Activated naive CD4-positive, alpha-beta T cell treated with anti-CD3 and anti-CD28 coated beads, Interleukin-2, amount 50 U/mL, for 24 hours (primary cell): ENCODE measurements at regions not wholly inside any gene's neighbourhood (a gene's known extent, or its start where the extent isn't known, plus 50 kb on each side); places are given as distances from the start of the nearest gene placed in this dataset.

ENCODE experiments used
- H3K27ac Mint-ChIP-seq: one replicate; pipeline ENCODE4 v1.8.0; 2021; ENCODE audit warnings: mild to moderate bottlenecking, mixed read lengths
- H3K27me3 Mint-ChIP-seq: one replicate; pipeline ENCODE4 v1.8.0; 2021; ENCODE audit warnings: mixed read lengths
- H3K36me3 Mint-ChIP-seq: one replicate; pipeline ENCODE4 v1.8.0; 2021; ENCODE audit warnings: mixed read lengths
- H3K4me1 Mint-ChIP-seq: one replicate; pipeline ENCODE4 v1.8.0; 2021; ENCODE audit warnings: mixed read lengths
- H3K4me3 Mint-ChIP-seq: one replicate; pipeline ENCODE4 v1.8.0; 2021; ENCODE audit warnings: mild to moderate bottlenecking, mixed read lengths
- H3K9me3 Mint-ChIP-seq: one replicate; pipeline ENCODE4 v1.8.0; 2021; ENCODE audit warnings: mixed read lengths

DNA sequence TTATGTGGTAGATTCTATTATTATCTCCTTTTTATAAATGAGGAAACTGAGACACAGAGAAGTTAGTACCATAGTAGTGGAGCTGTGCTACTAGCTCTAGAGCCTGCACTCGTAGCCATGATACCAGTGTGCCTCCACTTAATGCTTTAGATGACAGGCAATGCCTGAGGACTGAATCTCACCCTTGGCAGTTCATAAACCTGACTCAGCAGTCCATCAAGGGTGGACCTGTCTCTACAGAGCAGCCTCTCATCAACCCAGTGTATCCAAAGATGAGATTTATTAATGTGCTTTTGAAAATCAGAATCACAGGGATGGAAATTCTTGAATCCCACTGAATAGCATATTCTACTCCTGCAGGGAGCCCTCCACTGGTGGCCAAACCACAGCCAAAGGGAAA, 483.2 kb upstream of the DIPK2B start:
- H3K27ac Mint-ChIP-seq: no peak overlapping the region
- no peak overlapping the region for H3K4me3 Mint-ChIP-seq
- no peaks in the 10 kb centered on the region for H3K9me3 Mint-ChIP-seq
- H3K27me3 Mint-ChIP-seq: no peaks in the 10 kb centered on the region
- peaks cover 4% of the 10 kb centered on the region for H3K4me1 Mint-ChIP-seq
- H3K36me3 Mint-ChIP-seq: no peaks in the 10 kb centered on the region

GRCh38 chrX:45681891-45682290, 481.2 kb upstream of the DIPK2B start:
- Mint-ChIP-seq H3K9me3 (no peaks in the 10 kb centered on the region), H3K36me3 (no peaks in the 10 kb centered on the region), H3K4me3 (no peak overlapping the region), H3K4me1 (peaks cover 4% of the 10 kb centered on the region), H3K27me3 (no peaks in the 10 kb centered on the region), H3K27ac (no peak overlapping the region)

DNA sequence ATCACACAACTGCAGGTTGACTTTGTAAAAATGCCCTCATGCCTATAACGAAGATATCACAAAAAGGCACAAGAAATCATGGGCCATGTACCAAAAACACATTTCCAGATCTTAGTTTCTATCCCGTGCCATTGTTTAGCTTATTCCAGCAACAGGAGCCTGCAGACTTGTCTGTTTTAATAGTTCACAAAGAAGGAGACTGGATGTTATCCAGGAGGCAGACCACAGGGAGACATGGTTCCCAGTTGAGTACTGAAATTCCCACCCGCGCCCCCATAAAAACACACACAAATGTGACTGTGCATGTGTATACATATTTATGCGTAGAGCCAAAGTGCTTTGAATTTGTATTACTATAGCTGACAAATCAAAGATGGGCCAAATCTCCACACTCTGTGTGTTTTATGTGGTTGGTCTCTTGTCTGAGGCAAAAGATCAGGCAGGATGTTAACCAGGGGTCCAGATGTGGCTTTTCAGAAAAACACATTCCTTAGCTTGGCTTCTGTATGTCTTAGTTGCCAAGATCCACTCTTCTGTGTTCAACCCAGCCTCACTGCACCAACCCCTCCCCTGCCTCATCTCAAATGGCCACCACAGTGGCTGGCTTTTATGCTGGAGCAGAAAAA, 469.2 kb upstream of the DIPK2B start:
- Mint-ChIP-seq H3K27ac (no peak overlapping the region), H3K4me1 (no peaks in the 10 kb centered on the region), H3K27me3 (no peaks in the 10 kb centered on the region), H3K4me3 (no peak overlapping the region), H3K9me3 (no peaks in the 10 kb centered on the region), H3K36me3 (no peaks in the 10 kb centered on the region)

DNA sequence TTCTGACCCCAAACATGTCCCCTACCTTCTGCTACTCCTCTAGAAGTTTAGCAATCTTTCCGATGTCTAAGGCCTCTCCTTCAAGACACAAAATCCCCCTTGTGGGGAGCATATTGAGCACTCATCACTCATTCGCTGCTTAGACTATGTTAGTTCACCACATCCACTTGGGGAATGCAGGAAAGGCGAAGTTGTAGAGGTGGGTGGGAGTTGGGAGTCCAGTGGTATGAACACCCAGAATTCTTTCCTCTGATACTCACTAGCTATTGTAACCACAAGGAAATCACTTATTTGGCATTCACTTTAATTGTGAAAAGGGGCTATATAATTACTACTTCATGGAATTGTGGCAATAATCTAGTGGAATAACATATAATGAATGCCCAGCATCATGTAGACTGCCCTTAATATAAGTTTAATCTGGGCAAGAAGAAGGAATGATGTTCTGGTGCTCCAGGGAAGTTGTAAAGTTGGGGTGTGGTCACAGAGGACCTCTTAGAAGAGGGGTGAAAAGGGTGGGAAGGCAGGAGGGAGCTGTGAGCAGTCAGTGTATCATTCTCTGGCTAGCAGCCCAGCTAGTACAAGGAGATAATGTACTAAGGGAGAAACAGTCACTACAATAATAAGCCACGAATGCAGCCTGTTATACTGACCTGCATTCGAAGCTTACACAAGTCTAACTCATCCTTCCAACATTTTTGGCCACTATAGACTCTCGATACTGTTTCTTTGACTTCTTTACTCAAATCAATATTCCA, 468.2 kb upstream of the DIPK2B start:
- no peaks in the 10 kb centered on the region for H3K9me3 Mint-ChIP-seq
- no peak overlapping the region for H3K4me3 Mint-ChIP-seq
- H3K27me3 Mint-ChIP-seq: no peaks in the 10 kb centered on the region
- H3K36me3 Mint-ChIP-seq: no peaks in the 10 kb centered on the region
- H3K4me1 Mint-ChIP-seq: no peaks in the 10 kb centered on the region
- H3K27ac Mint-ChIP-seq: no peak overlapping the region

GRCh38 chrX:45667666-45668065, 467.0 kb upstream of the DIPK2B start:
- H3K27ac Mint-ChIP-seq: no peak overlapping the region
- H3K36me3 Mint-ChIP-seq: no peaks in the 10 kb centered on the region
- H3K9me3 Mint-ChIP-seq: no peaks in the 10 kb centered on the region
- no peaks in the 10 kb centered on the region for H3K4me1 Mint-ChIP-seq
- H3K27me3 Mint-ChIP-seq: no peaks in the 10 kb centered on the region
- H3K4me3 Mint-ChIP-seq: no peak overlapping the region

GRCh38 chrX:45664727-45665290, 464.1 kb upstream of the DIPK2B start:
- no peak overlapping the region for H3K27ac Mint-ChIP-seq
- H3K9me3 Mint-ChIP-seq: no peaks in the 10 kb centered on the region
- H3K4me1 Mint-ChIP-seq: no peaks in the 10 kb centered on the region
- no peaks in the 10 kb centered on the region for H3K27me3 Mint-ChIP-seq
- H3K4me3 Mint-ChIP-seq: no peak overlapping the region
- no peaks in the 10 kb centered on the region for H3K36me3 Mint-ChIP-seq

GRCh38 chrX:45660477-45660876, 459.8 kb upstream of the DIPK2B start:
- Mint-ChIP-seq H3K9me3 (no peaks in the 10 kb centered on the region), H3K27ac (no peak overlapping the region), H3K4me3 (no peak overlapping the region), H3K36me3 (no peaks in the 10 kb centered on the region), H3K4me1 (no peaks in the 10 kb centered on the region), H3K27me3 (no peaks in the 10 kb centered on the region)

DNA sequence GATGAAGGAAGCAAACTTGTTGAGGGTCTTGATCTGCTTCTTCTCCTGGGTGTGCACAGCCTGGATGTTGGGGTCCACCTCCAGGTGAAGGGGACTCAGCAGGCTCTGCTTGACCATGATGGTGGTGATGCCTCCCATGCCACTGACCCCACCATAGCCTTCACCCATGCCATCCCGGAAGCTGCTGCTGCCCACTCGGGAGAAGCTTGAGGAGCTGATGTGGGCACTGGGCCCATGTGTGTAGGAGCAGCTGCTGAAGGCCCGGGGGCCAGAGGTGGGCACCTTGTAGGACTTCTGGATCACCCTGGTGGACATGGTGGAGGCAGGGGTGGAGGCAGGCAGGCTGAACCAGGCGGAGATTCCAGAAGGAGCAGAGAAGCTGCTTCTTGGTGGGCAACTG, 432.7 kb upstream of the DIPK2B start:
- Mint-ChIP-seq H3K9me3 (no peaks in the 10 kb centered on the region), H3K4me3 (no peak overlapping the region), H3K36me3 (no peaks in the 10 kb centered on the region), H3K27ac (no peak overlapping the region), H3K4me1 (no peaks in the 10 kb centered on the region), H3K27me3 (peaks cover 4% of the 10 kb centered on the region)

DNA sequence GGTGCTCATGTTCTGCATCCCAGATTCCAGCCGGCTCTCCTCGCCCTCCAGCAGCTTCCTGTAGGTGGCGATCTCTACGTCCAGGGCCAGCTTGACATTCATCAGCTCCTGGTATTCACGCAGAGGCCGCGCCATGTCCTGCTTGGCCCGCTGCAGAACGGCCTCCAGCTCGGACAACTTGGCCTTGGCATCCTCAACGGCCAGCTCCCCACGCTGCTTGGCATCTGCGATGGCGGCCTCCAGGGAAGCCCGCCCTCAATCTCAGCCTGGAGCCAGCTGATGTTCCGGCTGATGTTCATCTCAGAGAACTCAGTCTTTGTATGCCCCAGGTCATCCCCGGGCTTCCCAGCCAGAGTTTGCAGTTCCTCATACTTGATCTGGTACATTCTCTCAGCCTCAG, 431.8 kb upstream of the DIPK2B start:
- H3K27me3 Mint-ChIP-seq: peaks cover 4% of the 10 kb centered on the region
- H3K4me3 Mint-ChIP-seq: no peak overlapping the region
- no peak overlapping the region for H3K27ac Mint-ChIP-seq
- no peaks in the 10 kb centered on the region for H3K36me3 Mint-ChIP-seq
- H3K9me3 Mint-ChIP-seq: no peaks in the 10 kb centered on the region
- H3K4me1 Mint-ChIP-seq: no peaks in the 10 kb centered on the region

DNA sequence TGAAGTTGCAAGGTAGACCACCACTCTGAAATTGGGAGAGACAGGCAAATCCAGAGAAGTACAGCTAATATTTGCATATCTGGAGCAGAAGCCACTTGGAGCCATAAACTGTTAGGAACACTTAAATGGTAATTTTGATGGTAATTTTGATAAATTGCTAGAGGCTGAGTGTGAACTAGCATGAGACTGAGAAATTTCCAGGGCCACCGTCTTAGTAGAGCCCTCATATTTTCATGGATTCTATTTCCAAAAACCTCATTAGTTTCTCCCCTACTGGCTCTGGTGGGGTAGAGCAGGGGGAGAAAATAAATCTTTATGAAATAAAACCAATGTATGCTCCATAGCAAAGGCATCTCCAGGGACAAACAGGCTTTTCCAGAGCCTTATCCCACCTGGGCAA, 429.4 kb upstream of the DIPK2B start:
- no peaks in the 10 kb centered on the region for H3K4me1 Mint-ChIP-seq
- no peaks in the 10 kb centered on the region for H3K9me3 Mint-ChIP-seq
- peaks cover under 1% of the 10 kb centered on the region for H3K27me3 Mint-ChIP-seq
- no peak overlapping the region for H3K27ac Mint-ChIP-seq
- H3K4me3 Mint-ChIP-seq: no peak overlapping the region
- H3K36me3 Mint-ChIP-seq: peaks cover 3% of the 10 kb centered on the region

DNA sequence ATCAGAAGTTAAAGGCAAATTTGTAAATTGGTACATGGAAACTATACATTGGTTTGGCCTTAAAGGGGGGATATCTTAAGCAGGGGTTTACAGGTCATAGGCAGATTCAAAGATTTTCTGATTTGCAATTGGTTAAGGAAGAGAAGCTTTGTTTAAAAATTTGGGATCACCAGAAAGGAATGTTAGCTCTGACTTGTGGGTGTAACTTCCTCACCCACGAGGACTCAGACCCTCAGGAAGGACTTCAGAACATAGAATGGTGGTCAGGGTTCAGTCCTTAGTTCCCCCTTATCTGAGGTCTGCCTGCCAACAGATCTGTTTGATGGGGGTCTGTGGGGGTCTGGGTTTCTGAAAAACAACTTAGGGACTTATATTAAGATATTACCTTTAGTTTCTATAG, 427.4 kb upstream of the DIPK2B start:
- H3K27ac Mint-ChIP-seq: no peak overlapping the region
- no peaks in the 10 kb centered on the region for H3K27me3 Mint-ChIP-seq
- no peaks in the 10 kb centered on the region for H3K9me3 Mint-ChIP-seq
- peaks cover 3% of the 10 kb centered on the region for H3K36me3 Mint-ChIP-seq
- H3K4me1 Mint-ChIP-seq: no peaks in the 10 kb centered on the region
- no peak overlapping the region for H3K4me3 Mint-ChIP-seq

DNA sequence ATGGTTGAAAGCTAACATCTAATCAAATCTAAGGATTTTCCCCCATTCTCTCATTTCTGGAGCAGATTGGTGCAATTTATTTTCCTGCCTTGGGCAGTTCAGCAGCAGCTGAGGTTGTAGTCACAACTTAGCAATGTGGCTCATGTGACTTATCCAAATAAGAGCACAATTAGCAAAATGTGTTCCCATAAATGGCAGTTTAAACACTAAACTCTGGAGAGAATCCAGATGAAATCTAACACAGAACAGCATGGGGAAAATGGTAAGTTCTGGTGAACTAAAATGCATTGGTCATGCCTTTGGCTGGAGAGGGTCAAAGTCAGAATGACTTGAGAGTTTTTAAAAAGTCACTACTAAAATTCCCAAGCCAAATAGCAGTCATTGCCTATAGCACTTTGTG, 422.6 kb upstream of the DIPK2B start:
- H3K4me3 Mint-ChIP-seq: no peak overlapping the region
- peaks cover 2% of the 10 kb centered on the region for H3K27me3 Mint-ChIP-seq
- no peaks in the 10 kb centered on the region for H3K9me3 Mint-ChIP-seq
- H3K4me1 Mint-ChIP-seq: no peaks in the 10 kb centered on the region
- no peak overlapping the region for H3K27ac Mint-ChIP-seq
- H3K36me3 Mint-ChIP-seq: peaks cover 3% of the 10 kb centered on the region

- H3K4me3 Mint-ChIP-seq: no peak overlapping the region
- H3K27ac Mint-ChIP-seq: no peak overlapping the region
- H3K27me3 Mint-ChIP-seq: peaks cover 2% of the 10 kb centered on the region
- H3K36me3 Mint-ChIP-seq: peaks cover 3% of the 10 kb centered on the region
- no peaks in the 10 kb centered on the region for H3K4me1 Mint-ChIP-seq
- H3K9me3 Mint-ChIP-seq: no peaks in the 10 kb centered on the region
These were observed 421.9 kb upstream of the DIPK2B start for GRCh38 chrX:45622538-45622937.

- H3K27ac Mint-ChIP-seq: no peak overlapping the region
- H3K4me3 Mint-ChIP-seq: no peak overlapping the region
- H3K36me3 Mint-ChIP-seq: no peaks in the 10 kb centered on the region
- no peaks in the 10 kb centered on the region for H3K9me3 Mint-ChIP-seq
- H3K27me3 Mint-ChIP-seq: peaks cover 2% of the 10 kb centered on the region
- no peaks in the 10 kb centered on the region for H3K4me1 Mint-ChIP-seq
These were observed 421.4 kb upstream of the DIPK2B start for GRCh38 chrX:45622042-45622423.

- Mint-ChIP-seq H3K4me3 (no peak overlapping the region), H3K27ac (no peak overlapping the region), H3K36me3 (no peaks in the 10 kb centered on the region), H3K4me1 (no peaks in the 10 kb centered on the region), H3K9me3 (no peaks in the 10 kb centered on the region), H3K27me3 (peaks cover 2% of the 10 kb centered on the region)
These were observed 420.8 kb upstream of the DIPK2B start for GRCh38 chrX:45621376-45622041.

DNA sequence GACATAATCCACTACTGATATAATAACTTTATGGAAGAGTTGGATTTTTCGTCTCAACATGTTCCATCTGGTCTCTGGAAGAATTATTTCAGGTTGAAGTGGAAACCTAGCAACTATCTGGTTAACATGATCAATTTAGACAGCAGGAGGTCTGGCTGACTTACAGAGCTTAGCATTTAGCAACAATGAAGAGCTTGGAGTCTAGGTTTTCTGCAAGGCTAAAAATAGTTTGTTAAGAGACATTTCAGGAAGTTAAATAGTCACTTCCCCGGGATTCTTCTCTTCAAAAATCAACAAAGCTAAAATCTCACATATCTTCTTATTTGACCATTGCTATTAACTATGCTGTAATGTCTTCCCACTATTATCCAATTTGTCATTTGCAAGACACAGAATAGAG, 418.6 kb upstream of the DIPK2B start:
- no peak overlapping the region for H3K27ac Mint-ChIP-seq
- no peaks in the 10 kb centered on the region for H3K36me3 Mint-ChIP-seq
- H3K4me1 Mint-ChIP-seq: peaks cover 4% of the 10 kb centered on the region
- no peak overlapping the region for H3K4me3 Mint-ChIP-seq
- H3K27me3 Mint-ChIP-seq: peaks cover 2% of the 10 kb centered on the region
- H3K9me3 Mint-ChIP-seq: no peaks in the 10 kb centered on the region
